Right lobe of liver (tissue), 6 donors: ENCODE measurements at regions not wholly inside any gene's neighbourhood (a gene's known extent, or its start where the extent isn't known, plus 50 kb on each side); places are given as distances from the start of the nearest gene placed in this dataset.

Experiments
- ATAC-seq, 4 donors: fragments of 200-7000 bp; cut with Tn5 transposase; one replicate each; pipeline ENCODE4 v1.9.1; 2020; ENCODE audit warnings: mild to moderate bottlenecking in 4 of 4, moderate library complexity in 4 of 4
- DNase-seq, 3 donors: peaks; one replicate each; pipeline ENCODE4 v3.0.0-alpha.2; 2020
- H3K27ac ChIP-seq, 3 donors: fragments of 200-600 bp; one replicate each; pipeline ENCODE4 v1.8.0; 2022
- H3K27me3 ChIP-seq, 2 donors: fragments of 200-600 bp; one replicate each; pipeline ENCODE4 v1.8.0; 2022
- H3K36me3 ChIP-seq, 4 donors: fragments of 200-600 bp; sonication (generic) in 1 of 4; one replicate each; pipeline versions ENCODE4 v1.5.1 to v1.8.0; 2017 to 2022; ENCODE audit warnings: control low read depth in 1 of 4
- H3K4me1 ChIP-seq, 4 donors: fragments of 200-600 bp; sonication (generic) in 1 of 4; one replicate each; pipeline versions ENCODE4 v1.5.1 to v1.8.0; 2017 to 2022; ENCODE audit warnings: control low read depth in 1 of 4
- H3K4me3 ChIP-seq, 3 donors: fragments of 200-600 bp; one replicate each; pipeline ENCODE4 v1.8.0; 2022
- H3K9me3 ChIP-seq, 4 donors: fragments of 200-600 bp; sonication (generic) in 1 of 4; one replicate each; pipeline versions ENCODE4 v1.5.1 to v1.8.0; 2017 to 2022; ENCODE audit warnings: control low read depth in 1 of 4
- POLR2A ChIP-seq: fragments of 450-650 bp; IDR thresholded peaks from one replicate; pipeline ENCODE4 v1.6.1; 2017; ENCODE audit warnings: antibody characterized with exemption, mild to moderate bottlenecking
- WGBS: methylation state at CpG from one replicate; pipeline ENCODE4 v1.1.6; 2018; ENCODE audit warnings: low coverage, low lambda C conversion rate; ENCODE audit not compliant: insufficient coverage; ENCODE audit errors: missing lambda C conversion rate; 5-methylcytosine and 5-hydroxymethylcytosine counted together
- intact Hi-C, 2 donors: fragments of 100-400 bp; cut with DNase I; formaldehyde crosslinking; loops; one replicate each; pipeline versions ENCODE4 v1.11.2 to v1.14.1; 2022
- TF ChIP-seq, protein P1 (sequence below), 4 donors: fragments of 200-600 bp in 3 of 4; fragments of 450-650 bp in 1 of 4; IDR thresholded peaks; one replicate each; pipeline versions ENCODE4 v1.5.1 to v1.8.0; 2016 to 2022; ENCODE audit warnings: antibody characterized with exemption in 4 of 4, mild to moderate bottlenecking in 2 of 4
- donor health status: DM: no; HTN: yes; CAD: no.
- donor health status: DM: no; HTN: no; CAD: no.
- donor health status: DM: no; HTN: no; CAD: no.
- donor health status: DM: no; HTN: yes; CAD: no.
- donor health status: DM: no; HTN: yes; CAD: no.

DNA sequence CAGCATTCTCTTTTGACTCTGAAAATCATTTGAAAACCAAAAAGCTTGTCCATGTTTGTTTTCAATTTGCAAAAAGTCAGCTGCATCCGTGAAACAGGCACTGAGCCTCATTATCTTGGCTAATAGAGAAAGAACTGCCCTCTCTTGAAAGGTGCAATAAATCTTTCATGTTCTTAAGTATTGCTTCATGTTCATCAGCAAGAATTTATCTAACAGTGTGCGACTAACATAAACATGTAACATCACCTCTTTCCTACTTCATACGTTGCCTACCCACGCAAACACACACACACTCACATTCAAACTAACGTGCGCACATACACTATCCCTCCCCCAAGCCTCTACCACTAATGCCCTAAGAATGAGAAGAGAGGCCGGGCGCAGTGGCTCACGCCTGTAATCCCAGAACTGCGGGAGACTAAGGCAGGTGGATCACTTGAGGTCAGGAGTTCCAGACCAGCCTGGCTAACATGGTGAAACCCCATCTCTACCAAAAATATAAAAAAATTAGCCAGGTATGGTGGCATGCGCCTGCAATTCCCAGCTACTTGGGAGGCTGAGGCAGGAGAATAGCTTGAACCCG, 629.7 kb upstream of the ZNF608 start:
- 86% methylated on average over 11 of the region's 12 CpGs for WGBS
- no peak for TF ChIP-seq POLR2A
- TF ChIP-seq, protein P1, sequence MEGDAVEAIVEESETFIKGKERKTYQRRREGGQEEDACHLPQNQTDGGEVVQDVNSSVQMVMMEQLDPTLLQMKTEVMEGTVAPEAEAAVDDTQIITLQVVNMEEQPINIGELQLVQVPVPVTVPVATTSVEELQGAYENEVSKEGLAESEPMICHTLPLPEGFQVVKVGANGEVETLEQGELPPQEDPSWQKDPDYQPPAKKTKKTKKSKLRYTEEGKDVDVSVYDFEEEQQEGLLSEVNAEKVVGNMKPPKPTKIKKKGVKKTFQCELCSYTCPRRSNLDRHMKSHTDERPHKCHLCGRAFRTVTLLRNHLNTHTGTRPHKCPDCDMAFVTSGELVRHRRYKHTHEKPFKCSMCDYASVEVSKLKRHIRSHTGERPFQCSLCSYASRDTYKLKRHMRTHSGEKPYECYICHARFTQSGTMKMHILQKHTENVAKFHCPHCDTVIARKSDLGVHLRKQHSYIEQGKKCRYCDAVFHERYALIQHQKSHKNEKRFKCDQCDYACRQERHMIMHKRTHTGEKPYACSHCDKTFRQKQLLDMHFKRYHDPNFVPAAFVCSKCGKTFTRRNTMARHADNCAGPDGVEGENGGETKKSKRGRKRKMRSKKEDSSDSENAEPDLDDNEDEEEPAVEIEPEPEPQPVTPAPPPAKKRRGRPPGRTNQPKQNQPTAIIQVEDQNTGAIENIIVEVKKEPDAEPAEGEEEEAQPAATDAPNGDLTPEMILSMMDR (IDR thresholded peaks at IDR 0.05): no peak
- DNase-seq (no peak), ATAC-seq (no peak)
- Histone ChIP-seq H3K9me3 (no peaks in the 10 kb centered on the region), H3K27me3 (no peaks in the 10 kb centered on the region), H3K4me1 (no peaks in the 10 kb centered on the region), H3K36me3 (no peaks in the 10 kb centered on the region), H3K4me3 (no peak overlapping the region), H3K27ac (no peak overlapping the region)
- intact Hi-C loops: no loop called here

DNA sequence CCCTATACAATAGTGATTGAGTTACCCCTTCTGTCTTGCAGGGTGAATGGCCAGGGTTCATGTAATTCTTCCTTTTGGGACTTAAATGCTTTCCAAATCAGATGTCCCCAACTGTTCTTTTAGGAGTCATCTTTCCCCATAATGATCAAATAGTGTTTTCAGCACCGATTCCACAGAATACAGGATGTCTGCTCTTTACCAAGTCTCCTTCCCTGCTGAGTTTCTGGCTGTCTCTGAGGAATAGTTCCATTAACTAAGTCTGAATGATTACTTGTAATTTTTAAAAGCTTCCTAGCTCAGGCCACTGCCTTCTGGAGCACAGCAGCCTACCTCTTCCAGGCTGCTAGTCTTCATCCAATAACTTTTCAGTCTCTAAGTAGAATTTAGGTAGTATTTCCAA, 630.7 kb upstream of the ZNF608 start:
- no peaks in the 10 kb centered on the region for H3K27me3 ChIP-seq
- TF ChIP-seq POLR2A: no peak
- TF ChIP-seq, protein P1 (IDR thresholded peaks at IDR 0.05): no peak
- H3K4me3 ChIP-seq: no peak overlapping the region
- no peak overlapping the region for H3K27ac ChIP-seq
- H3K9me3 ChIP-seq: no peaks in the 10 kb centered on the region
- DNase-seq (no peak), ATAC-seq (no peak)
- WGBS: 56% methylated on average over 1 of the region's 1 CpG
- no peaks in the 10 kb centered on the region for H3K4me1 ChIP-seq
- intact Hi-C loops: no loop called here
- H3K36me3 ChIP-seq: no peaks in the 10 kb centered on the region

DNA sequence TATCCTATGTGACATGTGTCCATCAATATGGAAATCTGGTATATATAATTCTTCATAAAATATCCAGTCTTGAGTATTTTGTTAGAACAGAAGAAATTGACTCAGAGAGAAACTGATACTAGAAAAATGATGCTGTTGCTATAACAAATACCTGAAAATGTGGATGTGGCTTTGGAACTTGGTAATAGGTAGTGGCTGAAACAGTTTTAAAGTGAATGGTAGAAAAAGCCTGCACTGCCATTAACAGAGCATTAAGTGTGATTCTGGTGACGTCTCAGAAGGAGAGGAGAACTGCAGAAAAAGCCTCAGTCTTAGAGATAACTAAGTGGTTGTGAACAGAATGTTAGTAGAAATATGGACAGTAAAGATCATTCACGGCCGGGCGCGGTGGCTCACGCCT, 634.9 kb upstream of the ZNF608 start:
- H3K36me3 ChIP-seq: no peaks in the 10 kb centered on the region
- WGBS: 85% methylated on average over 1 of the region's 6 CpGs
- intact Hi-C loops: no loop called here
- H3K4me3 ChIP-seq: no peak overlapping the region
- no peaks in the 10 kb centered on the region for H3K9me3 ChIP-seq
- H3K4me1 ChIP-seq: no peaks in the 10 kb centered on the region
- no peak for ATAC-seq
- TF ChIP-seq, protein P1 (IDR thresholded peaks at IDR 0.05): no peak
- no peak for TF ChIP-seq POLR2A
- H3K27me3 ChIP-seq: no peaks in the 10 kb centered on the region
- H3K27ac ChIP-seq: no peak overlapping the region
- no peak for DNase-seq

DNA sequence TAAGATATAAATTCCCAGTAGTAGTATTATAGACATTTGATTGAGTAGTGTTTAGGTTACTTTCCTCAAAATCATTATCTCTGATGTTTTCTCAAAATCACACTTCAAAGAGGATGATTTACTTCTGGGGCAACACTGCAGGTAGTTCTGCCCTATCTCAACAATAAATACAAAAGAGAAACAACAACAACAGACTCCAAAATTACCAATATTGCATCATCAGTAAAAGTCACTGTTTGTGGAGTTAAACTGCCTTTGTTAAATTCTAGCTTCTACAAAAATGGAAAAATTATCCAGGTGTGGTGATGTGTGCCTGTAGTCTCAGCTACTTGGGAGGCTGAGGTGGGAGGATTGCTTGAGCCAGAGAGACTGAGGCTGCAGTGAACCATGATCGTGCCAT, 637.6 kb upstream of the ZNF608 start:
- intact Hi-C loops: no loop called here
- no peaks in the 10 kb centered on the region for H3K27me3 ChIP-seq

More for the DNA sequence above, 637.6 kb upstream of the ZNF608 start:
- Histone ChIP-seq H3K9me3 (no peaks in the 10 kb centered on the region), H3K36me3 (no peaks in the 10 kb centered on the region), H3K4me1 (peaks cover 0 to 10% (median 0%) of the 10 kb centered on the region in 4 donors), H3K4me3 (no peak overlapping the region), H3K27ac (no peak overlapping the region)
- TF ChIP-seq, protein P1 (IDR thresholded peaks at IDR 0.05): no peak
- TF ChIP-seq POLR2A: no peak
- 80% methylated on average over 1 of the region's 1 CpG for WGBS
- DNase-seq (no peak), ATAC-seq (no peak)
